ENCODE measurements at regions not wholly inside any gene's neighbourhood (a gene's known extent, or its start where the extent isn't known, plus 50 kb on each side); places are given as distances from the start of the nearest gene placed in this dataset.

GRCh38 chr16:86809458-86809955 is 231.2 kb downstream of the FOXL1 start:
- CTCF ChIA-PET, result no interaction called here
- BruUV-seq (replicated peaks), result no TSS peak

GRCh38 chr16:86810062-86810461 is 231.7 kb downstream of the FOXL1 start:
- peaks cover 97% of the 10 kb centered on the region for H3K27me3 ChIP-seq (replicated peaks; ENCODE audit: insufficient read depth, low read depth, low read length, poor library complexity)
- no peak overlapping the region for H3K4me3 ChIP-seq (ENCODE audit: low read depth, low read length, poor library complexity, severe bottlenecking)
- no peak for TF ChIP-seq CTCF (conservative IDR thresholded peaks at IDR 0.05; ENCODE audit: low read depth, low read length)
- H3K27ac ChIP-seq (ENCODE audit: low read depth, low read length, poor library complexity, severe bottlenecking), result no peak overlapping the region
- no peaks in the 10 kb centered on the region for H3K36me3 ChIP-seq (ENCODE audit: insufficient read depth, low read length, poor library complexity, severe bottlenecking)
- ChIA-PET POLR2A (ENCODE audit: low non-redundant PET) (no interaction called here), CTCF (interaction anchor here (0.6 kb wide), 1 partner anchor 555 kb away, joined by 3 read pairs; no protein-coding TSS in a partner anchor)
- H3K4me1 ChIP-seq (ENCODE audit: insufficient read depth, low read length, poor library complexity, severe bottlenecking), result no peaks in the 10 kb centered on the region
- BruUV-seq (replicated peaks), result no TSS peak
- DNase-seq (ENCODE audit: low spot score), result no peak
- intact Hi-C loops (cut with micrococcal nuclease; ENCODE audit: unreplicated experiment), result no loop called here
- H3K9me3 ChIP-seq (ENCODE audit: low read depth, low read length, poor library complexity, severe bottlenecking), result no peaks in the 10 kb centered on the region

More at GRCh38 chr16:86809458-86809955, 231.2 kb downstream of the FOXL1 start:
- Histone ChIP-seq H3K4me3 (ENCODE audit: low read depth, low read length, poor library complexity, severe bottlenecking) (no peak overlapping the region), H3K9me3 (ENCODE audit: low read depth, low read length, poor library complexity, severe bottlenecking) (no peaks in the 10 kb centered on the region), H3K36me3 (ENCODE audit: insufficient read depth, low read length, poor library complexity, severe bottlenecking) (no peaks in the 10 kb centered on the region), H3K27ac (ENCODE audit: low read depth, low read length, poor library complexity, severe bottlenecking) (no peak overlapping the region), H3K4me1 (ENCODE audit: insufficient read depth, low read length, poor library complexity, severe bottlenecking) (no peaks in the 10 kb centered on the region), H3K27me3 (replicated peaks; ENCODE audit: insufficient read depth, low read depth, low read length, poor library complexity) (peaks cover 97% of the 10 kb centered on the region)
- TF ChIP-seq CTCF (conservative IDR thresholded peaks at IDR 0.05; ENCODE audit: low read depth, low read length) (no peak), EZH2 (IDR thresholded peaks at IDR 0.05; ENCODE audit: borderline replicate concordance, low read depth, low read length, poor library complexity, severe bottlenecking) (no peak)
- intact Hi-C loops (cut with micrococcal nuclease; ENCODE audit: unreplicated experiment), result no loop called here
- POLR2A ChIA-PET (ENCODE audit: low non-redundant PET), result interaction anchor here (0.6 kb wide), 1 partner anchor 13 kb away, joined by 3 read pairs; no protein-coding TSS in a partner anchor
- no peak for DNase-seq (ENCODE audit: low spot score)

GRCh38 chr16:86812363-86812970 is 234.1 kb downstream of the FOXL1 start:
- Histone ChIP-seq H3K4me1 (ENCODE audit: insufficient read depth, low read length, poor library complexity, severe bottlenecking) (no peaks in the 10 kb centered on the region), H3K27ac (ENCODE audit: low read depth, low read length, poor library complexity, severe bottlenecking) (no peak overlapping the region), H3K4me3 (ENCODE audit: low read depth, low read length, poor library complexity, severe bottlenecking) (no peak overlapping the region), H3K27me3 (replicated peaks; ENCODE audit: insufficient read depth, low read depth, low read length, poor library complexity) (peaks cover 99% of the 10 kb centered on the region), H3K9me3 (ENCODE audit: low read depth, low read length, poor library complexity, severe bottlenecking) (no peaks in the 10 kb centered on the region), H3K36me3 (ENCODE audit: insufficient read depth, low read length, poor library complexity, severe bottlenecking) (no peaks in the 10 kb centered on the region)
- no peak for DNase-seq (ENCODE audit: low spot score)
- no peak for TF ChIP-seq CTCF (conservative IDR thresholded peaks at IDR 0.05; ENCODE audit: low read depth, low read length)
- ChIA-PET CTCF (no interaction called here), POLR2A (ENCODE audit: low non-redundant PET) (no interaction called here)
- intact Hi-C loops (cut with micrococcal nuclease; ENCODE audit: unreplicated experiment), result no loop called here
- no TSS peak for BruUV-seq (replicated peaks)
